Activated T-cell treated with anti-CD3 and anti-CD28 coated beads, Interleukin-2, amount 50 U/mL, for 4 hours (primary cell): ENCODE measurements at regions not wholly inside any gene's neighbourhood (a gene's known extent, or its start where the extent isn't known, plus 50 kb on each side); places are given as distances from the start of the nearest gene placed in this dataset.
"Not testable (repeated sequence)": the region's sequence is repeated elsewhere in the genome, so short reads cannot be mapped to it uniquely, and the experiment has no call there.

Experiments used
- ATAC-seq, 2 donors: fragments of 200-7000 bp; cut with Tn5 transposase; one replicate each; pipeline ENCODE4 v1.10.0; 2021
- DNase-seq: peaks from one replicate; pipeline ENCODE4 v3.0.0-alpha.2; 2020
- H3K27me3 Mint-ChIP-seq: one replicate; pipeline ENCODE4 v1.8.0; 2021; ENCODE audit warnings: low read depth, mixed read lengths
- H3K36me3 Mint-ChIP-seq: one replicate; pipeline ENCODE4 v1.8.0; 2022; ENCODE audit warnings: mixed read lengths; ENCODE audit not compliant: insufficient read depth
- H3K4me1 Mint-ChIP-seq: one replicate; pipeline ENCODE4 v1.8.0; 2021; ENCODE audit warnings: low read depth, mixed read lengths
- H3K4me3 Mint-ChIP-seq: one replicate; pipeline ENCODE4 v1.8.0; 2021; ENCODE audit warnings: mild to moderate bottlenecking, moderate library complexity, mixed read lengths
- H3K9me3 Mint-ChIP-seq: one replicate; pipeline ENCODE4 v1.8.0; 2021; ENCODE audit warnings: mixed read lengths

GRCh38 chr3:110487840-110488239, 583.8 kb upstream of the NECTIN3 start:
- no peaks in the 10 kb centered on the region for H3K4me1 Mint-ChIP-seq
- H3K27me3 Mint-ChIP-seq = no peaks in the 10 kb centered on the region
- no peak for ATAC-seq
- peaks cover 27% of the 10 kb centered on the region for H3K9me3 Mint-ChIP-seq
- H3K4me3 Mint-ChIP-seq = no peak overlapping the region
- DNase-seq = no peak
- no peaks in the 10 kb centered on the region for H3K36me3 Mint-ChIP-seq

GRCh38 chr3:110491413-110491812, 580.2 kb upstream of the NECTIN3 start:
- DNase-seq = no peak
- Mint-ChIP-seq H3K27me3 (no peaks in the 10 kb centered on the region), H3K36me3 (no peaks in the 10 kb centered on the region), H3K4me3 (no peak overlapping the region), H3K4me1 (no peaks in the 10 kb centered on the region), H3K9me3 (peaks cover 15% of the 10 kb centered on the region)
- no peak for ATAC-seq

- no peak overlapping the region for H3K4me3 Mint-ChIP-seq
- H3K27me3 Mint-ChIP-seq = no peaks in the 10 kb centered on the region
Observed at GRCh38 chr3:110492876-110493275, 578.7 kb upstream of the NECTIN3 start.

GRCh38 chr3:110493438-110494092, 578.1 kb upstream of the NECTIN3 start:
- ATAC-seq = no peak
- no peaks in the 10 kb centered on the region for H3K9me3 Mint-ChIP-seq
- H3K4me1 Mint-ChIP-seq = no peaks in the 10 kb centered on the region
- no peaks in the 10 kb centered on the region for H3K27me3 Mint-ChIP-seq
- no peaks in the 10 kb centered on the region for H3K36me3 Mint-ChIP-seq
- no peak for DNase-seq
- H3K4me3 Mint-ChIP-seq = no peak overlapping the region

More at GRCh38 chr3:110492876-110493275, 578.7 kb upstream of the NECTIN3 start:
- no peaks in the 10 kb centered on the region for H3K4me1 Mint-ChIP-seq
- no peaks in the 10 kb centered on the region for H3K36me3 Mint-ChIP-seq
- H3K9me3 Mint-ChIP-seq = peaks cover 6% of the 10 kb centered on the region
- DNase-seq (no peak), ATAC-seq (no peak)

GRCh38 chr3:110494093-110494490, 577.5 kb upstream of the NECTIN3 start:
- Mint-ChIP-seq H3K9me3 (no peaks in the 10 kb centered on the region), H3K4me3 (no peak overlapping the region), H3K4me1 (no peaks in the 10 kb centered on the region), H3K27me3 (no peaks in the 10 kb centered on the region), H3K36me3 (no peaks in the 10 kb centered on the region)
- ATAC-seq = no peak
- DNase-seq = no peak

GRCh38 chr3:110494728-110495127, 576.9 kb upstream of the NECTIN3 start:
- H3K36me3 Mint-ChIP-seq = no peaks in the 10 kb centered on the region

GRCh38 chr3:110495201-110495927, 576.3 kb upstream of the NECTIN3 start:
- ATAC-seq = no peak
- Mint-ChIP-seq H3K4me3 (no peak overlapping the region), H3K36me3 (no peaks in the 10 kb centered on the region)

More at GRCh38 chr3:110494728-110495127, 576.9 kb upstream of the NECTIN3 start:
- no peak overlapping the region for H3K4me3 Mint-ChIP-seq
- no peaks in the 10 kb centered on the region for H3K9me3 Mint-ChIP-seq
- ATAC-seq = no peak
- no peak for DNase-seq
- no peaks in the 10 kb centered on the region for H3K27me3 Mint-ChIP-seq
- no peaks in the 10 kb centered on the region for H3K4me1 Mint-ChIP-seq

GRCh38 chr3:110504401-110504800, 567.2 kb upstream of the NECTIN3 start:
- Mint-ChIP-seq H3K36me3 (no peaks in the 10 kb centered on the region), H3K27me3 (no peaks in the 10 kb centered on the region)
- no peak for ATAC-seq

More at GRCh38 chr3:110495201-110495927, 576.3 kb upstream of the NECTIN3 start:
- no peaks in the 10 kb centered on the region for H3K9me3 Mint-ChIP-seq
- DNase-seq = no peak
- no peaks in the 10 kb centered on the region for H3K4me1 Mint-ChIP-seq
- no peaks in the 10 kb centered on the region for H3K27me3 Mint-ChIP-seq

GRCh38 chr3:110504901-110505300, 566.7 kb upstream of the NECTIN3 start:
- Mint-ChIP-seq H3K4me1 (no peaks in the 10 kb centered on the region), H3K9me3 (peaks cover 7% of the 10 kb centered on the region), H3K4me3 (no peak overlapping the region), H3K36me3 (no peaks in the 10 kb centered on the region), H3K27me3 (no peaks in the 10 kb centered on the region)
- DNase-seq = no peak
- no peak for ATAC-seq

More at GRCh38 chr3:110504401-110504800, 567.2 kb upstream of the NECTIN3 start:
- Mint-ChIP-seq H3K4me3 (no peak overlapping the region), H3K4me1 (no peaks in the 10 kb centered on the region), H3K9me3 (peaks cover 7% of the 10 kb centered on the region)
- no peak for DNase-seq

GRCh38 chr3:110506890-110507289, 564.7 kb upstream of the NECTIN3 start:
- Mint-ChIP-seq H3K27me3 (no peaks in the 10 kb centered on the region), H3K36me3 (no peaks in the 10 kb centered on the region), H3K4me3 (no peak overlapping the region), H3K9me3 (peaks cover 14% of the 10 kb centered on the region), H3K4me1 (no peaks in the 10 kb centered on the region)
- no peak for DNase-seq
- no peak for ATAC-seq

GRCh38 chr3:110507570-110507969, 564.0 kb upstream of the NECTIN3 start:
- H3K27me3 Mint-ChIP-seq, H3K36me3 Mint-ChIP-seq, DNase-seq, H3K4me3 Mint-ChIP-seq, ATAC-seq, H3K4me1 Mint-ChIP-seq: not testable (repeated sequence)
- peaks cover 14% of the 10 kb centered on the region for H3K9me3 Mint-ChIP-seq

- no peaks in the 10 kb centered on the region for H3K4me1 Mint-ChIP-seq
- ATAC-seq (no peak), DNase-seq (no peak)
- H3K27me3 Mint-ChIP-seq = peaks cover 4% of the 10 kb centered on the region
- H3K36me3 Mint-ChIP-seq = no peaks in the 10 kb centered on the region
- H3K9me3 Mint-ChIP-seq = peaks cover 18% of the 10 kb centered on the region
- H3K4me3 Mint-ChIP-seq = no peak overlapping the region
Observed at GRCh38 chr3:110512961-110513360, 558.7 kb upstream of the NECTIN3 start.

GRCh38 chr3:110518031-110518430, 553.6 kb upstream of the NECTIN3 start:
- Mint-ChIP-seq H3K9me3 (peaks cover 5% of the 10 kb centered on the region), H3K4me1 (no peaks in the 10 kb centered on the region), H3K36me3 (no peaks in the 10 kb centered on the region), H3K27me3 (no peaks in the 10 kb centered on the region), H3K4me3 (no peak overlapping the region)
- no peak for ATAC-seq
- DNase-seq = no peak

GRCh38 chr3:110519071-110519470, 552.5 kb upstream of the NECTIN3 start:
- no peak for DNase-seq
- ATAC-seq = no peak
- Mint-ChIP-seq H3K36me3 (no peaks in the 10 kb centered on the region), H3K27me3 (no peaks in the 10 kb centered on the region), H3K4me1 (no peaks in the 10 kb centered on the region), H3K9me3 (peaks cover 5% of the 10 kb centered on the region), H3K4me3 (no peak overlapping the region)

GRCh38 chr3:110521019-110521418, 550.6 kb upstream of the NECTIN3 start:
- ATAC-seq = no peak
- Mint-ChIP-seq H3K27me3 (no peaks in the 10 kb centered on the region), H3K9me3 (no peaks in the 10 kb centered on the region), H3K36me3 (no peaks in the 10 kb centered on the region), H3K4me3 (no peak overlapping the region), H3K4me1 (no peaks in the 10 kb centered on the region)
- DNase-seq = no peak
